SK-N-SH (cell line): ENCODE measurements at regions not wholly inside any gene's neighbourhood (a gene's known extent, or its start where the extent isn't known, plus 50 kb on each side); places are given as distances from the start of the nearest gene placed in this dataset.

Source experiments
- CTCF ChIA-PET: fragments of 300-600, 350-600 bp; formaldehyde crosslinking; extraction: SDS; loops from one replicate; lab custom pipeline; 2021; lab: Yijun Ruan, JAX
- POLR2A ChIA-PET: fragments of 350-600 bp; sonication (Branson Sonifier 250); formaldehyde crosslinking; extraction: SDS; loops from one replicate; lab custom pipeline; 2020; ENCODE audit warnings: antibody characterized with exemption, inconsistent platforms; lab: Yijun Ruan, JAX
- DNase-seq: peaks from one replicate; pipeline ENCODE4 v3.0.0; 2012
- H2AFZ ChIP-seq: fragments of 200-600 bp; sonication (generic); 2 replicates; pipeline ENCODE4 v1.8.1; 2016; ENCODE audit warnings: antibody characterized with exemption, mild to moderate bottlenecking, low read depth
- H3F3A ChIP-seq: fragments of 200-600 bp; sonication (generic); replicated peaks from 2 replicates; pipeline ENCODE3; 2016; ENCODE audit warnings: antibody characterized with exemption, mild to moderate bottlenecking; ENCODE audit not compliant: insufficient read depth
- H3K27ac ChIP-seq, 2 experiments: fragments of 200-500 bp in 1 of 2; fragments of 200-600 bp in 1 of 2; sonication (Bioruptor generic) in 1 of 2; sonication (generic), shearing (Covaris generic) in 1 of 2; 2 replicates each; pipeline versions ENCODE4 v1.5.1 to v1.6.1; 2014 to 2016; ENCODE audit warnings: low read depth in 2 of 2, inconsistent platforms in 1 of 2, low read length in 1 of 2, mild to moderate bottlenecking in 1 of 2, mixed read lengths in 1 of 2
- H3K27me3 ChIP-seq: fragments of 200-600 bp; sonication (generic), shearing (Covaris generic); 2 replicates; pipeline ENCODE4 v1.6.1; 2016; ENCODE audit warnings: mixed run types; ENCODE audit not compliant: insufficient read depth
- H3K36me3 ChIP-seq, 2 experiments: fragments of 200-500 bp in 1 of 2; fragments of 200-600 bp in 1 of 2; sonication (Bioruptor generic) in 1 of 2; sonication (generic) in 1 of 2; replicated peaks in 1 of 2; 2 replicates each; pipeline versions ENCODE3 to v1.5.1; 2014 to 2016; ENCODE audit warnings: low read length in 1 of 2, mild to moderate bottlenecking in 1 of 2; ENCODE audit not compliant: insufficient read depth in 2 of 2, control insufficient read depth in 1 of 2
- H3K4me1 ChIP-seq, 2 experiments: fragments of 200-500 bp in 1 of 2; fragments of 200-600 bp in 1 of 2; sonication (Bioruptor generic) in 1 of 2; sonication (generic), shearing (Covaris generic) in 1 of 2; 2 replicates each; pipeline versions ENCODE4 v1.5.1 to v1.6.1; 2014 to 2016; ENCODE audit warnings: low read depth in 1 of 2, low read length in 1 of 2, mixed run types in 1 of 2; ENCODE audit not compliant: insufficient read depth in 2 of 2, control insufficient read depth in 1 of 2
- H3K4me2 ChIP-seq: fragments of 200-600 bp; sonication (generic), shearing (Covaris generic); 2 replicates; pipeline ENCODE4 v1.6.1; 2017; ENCODE audit warnings: mixed run types
- H3K4me3 ChIP-seq, 2 experiments: fragments of 200-500 bp in 1 of 2; fragments of 200-600 bp in 1 of 2; sonication (Bioruptor generic) in 1 of 2; sonication (generic), shearing (Covaris generic) in 1 of 2; 2 replicates each; pipeline versions ENCODE4 v1.5.1 to v1.8.1; 2014 to 2016; ENCODE audit warnings: low read depth in 2 of 2, inconsistent platforms in 1 of 2, low read length in 1 of 2, mild to moderate bottlenecking in 1 of 2, mixed read lengths in 1 of 2, moderate library complexity in 1 of 2
- H3K79me2 ChIP-seq: fragments of 200-600 bp; sonication (generic); 2 replicates; pipeline ENCODE4 v1.8.1; 2017; ENCODE audit warnings: mild to moderate bottlenecking; ENCODE audit not compliant: insufficient read depth
- H3K9ac ChIP-seq: fragments of 200-600 bp; sonication (generic); 2 replicates; pipeline ENCODE4 v1.6.1; 2017; ENCODE audit warnings: mixed run types
- H3K9me2 ChIP-seq: fragments of 200-600 bp; sonication (generic); 2 replicates; pipeline ENCODE4 v1.6.1; 2017; ENCODE audit warnings: mixed run types
- H3K9me3 ChIP-seq: fragments of 200-600 bp; sonication (generic); 2 replicates; pipeline ENCODE4 v1.6.1; 2017; ENCODE audit warnings: mixed run types, mild to moderate bottlenecking, moderate library complexity
- H4K20me1 ChIP-seq: fragments of 200-600 bp; sonication (generic); 2 replicates; pipeline ENCODE4 v1.6.1; 2017; ENCODE audit warnings: mild to moderate bottlenecking, mixed run types; ENCODE audit not compliant: insufficient read depth
- CHD2 ChIP-seq: fragments of 150-350 bp; IDR thresholded peaks from 2 replicates; pipeline ENCODE4 v1.6.1; 2018; ENCODE audit warnings: low read length; ENCODE audit not compliant: partially characterized antibody
- ELF1 ChIP-seq: IDR thresholded peaks from 2 replicates; pipeline ENCODE4 v1.4.0; 2012
- GABPA ChIP-seq: IDR thresholded peaks from 2 replicates; pipeline ENCODE4 v1.4.0; 2012; ENCODE audit warnings: low read depth, mild to moderate bottlenecking
- IRF3 ChIP-seq: fragments of 150-350 bp; IDR thresholded peaks from 2 replicates; pipeline ENCODE4 v1.6.1; 2016; ENCODE audit warnings: mild to moderate bottlenecking, low read depth, low read length
- JUND ChIP-seq: IDR thresholded peaks from 2 replicates; pipeline ENCODE4 v1.4.0; 2012
- MAX ChIP-seq: IDR thresholded peaks from 2 replicates; pipeline ENCODE4 v1.4.0; 2012; ENCODE audit warnings: low read depth
- MXI1 ChIP-seq: IDR thresholded peaks from 2 replicates; pipeline ENCODE4 v1.6.1; 2012; ENCODE audit warnings: mild to moderate bottlenecking, low read depth, low read length, improper control_type of control experiment
- NRF1 ChIP-seq: IDR thresholded peaks from 2 replicates; pipeline ENCODE4 v1.6.1; 2012; ENCODE audit warnings: low read depth, mild to moderate bottlenecking, low read length
- RAD21 ChIP-seq: IDR thresholded peaks from 2 replicates; pipeline ENCODE4 v1.6.1; 2012; ENCODE audit warnings: mild to moderate bottlenecking, low read length
- RFX5 ChIP-seq: IDR thresholded peaks from 2 replicates; pipeline ENCODE4 v1.6.1; 2012; ENCODE audit warnings: mild to moderate bottlenecking, improper control_type of control experiment, low read length
- TEAD4 ChIP-seq: IDR thresholded peaks from 2 replicates; pipeline ENCODE4 v1.4.0; 2012; ENCODE audit warnings: mild to moderate bottlenecking, borderline replicate concordance; ENCODE audit not compliant: insufficient read depth
- WGBS: methylation state at CpG from one replicate; pipeline ENCODE4 v1.1.6; 2017; ENCODE audit warnings: low lambda C conversion rate; 5-methylcytosine and 5-hydroxymethylcytosine counted together

GRCh38 chr6:137269347-137269746 lies 50.2 kb upstream of the IFNGR1 start:
- no peaks in the 10 kb centered on the region for H3K9me2 ChIP-seq
- H2AFZ ChIP-seq, result no peak overlapping the region
- no peaks in the 10 kb centered on the region for H3F3A ChIP-seq
- H3K9ac ChIP-seq, result no peak overlapping the region
- no peaks in the 10 kb centered on the region for H3K9me3 ChIP-seq
- no peak overlapping the region for H3K27ac ChIP-seq
- no peaks in the 10 kb centered on the region for H3K36me3 ChIP-seq
- no peaks in the 10 kb centered on the region for H4K20me1 ChIP-seq
- TF ChIP-seq ELF1 (no peak), RFX5 (no peak), RAD21 (no peak), TEAD4 (no peak), NRF1 (no peak), MAX (no peak), GABPA (no peak), IRF3 (no peak), MXI1 (no peak), CHD2 (no peak), JUND (no peak)
- WGBS, result 33% methylated on average over 3 of the region's 3 CpGs
- no peak overlapping the region for H3K4me2 ChIP-seq
- POLR2A ChIA-PET, result no interaction called here
- H3K4me1 ChIP-seq, result no peaks in the 10 kb centered on the region; a peak in 1 of 4 replicates
- no peak for DNase-seq
- H3K4me3 ChIP-seq, result no peak overlapping the region
- H3K27me3 ChIP-seq, result no peaks in the 10 kb centered on the region; the same call in 1 of the 2 replicates
- CTCF ChIA-PET, result interaction anchor here (1.0 to 3.2 kb wide), 2 partner anchors 43 to 45 kb away, joined by 4 to 27 read pairs; no protein-coding TSS in a partner anchor
- no peaks in the 10 kb centered on the region for H3K79me2 ChIP-seq
